KMS-11 (cell line): ENCODE measurements at regions not wholly inside any gene's neighbourhood (a gene's known extent, or its start where the extent isn't known, plus 50 kb on each side); places are given as distances from the start of the nearest gene placed in this dataset.
"Not testable (repeated sequence)": the region's sequence is repeated elsewhere in the genome, so short reads cannot be mapped to it uniquely, and the experiment has no call there.

Source experiments
- H2AFZ ChIP-seq: fragments of 200-600 bp; sonication (generic); 2 replicates; pipeline ENCODE4 v1.6.1; 2016; ENCODE audit warnings: antibody characterized with exemption, mixed run types, low read depth
- H3K27ac ChIP-seq: fragments of 200-600 bp; sonication (generic); 2 replicates; pipeline ENCODE4 v1.6.1; 2016; ENCODE audit warnings: mild to moderate bottlenecking, mixed run types
- H3K27me3 ChIP-seq: fragments of 200-600 bp; sonication (generic); 2 replicates; pipeline ENCODE4 v1.6.1; 2017; ENCODE audit warnings: mild to moderate bottlenecking, low read depth, mixed run types, moderate library complexity; ENCODE audit not compliant: insufficient read depth
- H3K36me3 ChIP-seq: fragments of 200-600 bp; sonication (generic); 2 replicates; pipeline ENCODE4 v1.6.1; 2017; ENCODE audit warnings: mild to moderate bottlenecking, mixed run types; ENCODE audit not compliant: insufficient read depth
- H3K4me1 ChIP-seq: fragments of 200-600 bp; sonication (generic); 2 replicates; pipeline ENCODE4 v1.6.1; 2016; ENCODE audit warnings: mild to moderate bottlenecking, low read depth, mixed run types; ENCODE audit not compliant: poor library complexity, severe bottlenecking
- H3K4me2 ChIP-seq: fragments of 200-600 bp; sonication (generic); 2 replicates; pipeline ENCODE4 v1.7.0; 2016; ENCODE audit warnings: mild to moderate bottlenecking, mixed run types
- H3K4me3 ChIP-seq: fragments of 200-600 bp; sonication (generic); IDR thresholded peaks from 2 replicates; pipeline ENCODE4 v1.6.1; 2017; ENCODE audit warnings: low read depth, low read length, mixed read lengths; ENCODE audit not compliant: insufficient read depth
- H3K79me2 ChIP-seq: fragments of 200-600 bp; sonication (generic); 2 replicates; pipeline ENCODE4 v1.6.1; 2016; ENCODE audit warnings: low read depth, mixed run types; ENCODE audit not compliant: insufficient read depth
- H3K9ac ChIP-seq: fragments of 200-600 bp; sonication (generic); 2 replicates; pipeline ENCODE4 v1.6.1; 2016; ENCODE audit warnings: mild to moderate bottlenecking, mixed run types
- H4K20me1 ChIP-seq: fragments of 200-600 bp; sonication (generic); 2 replicates; pipeline ENCODE4 v1.6.1; 2016; ENCODE audit warnings: mild to moderate bottlenecking, mixed run types; ENCODE audit not compliant: insufficient read depth
- CTCF ChIP-seq: fragments of 200-600 bp; sonication (generic); conservative IDR thresholded peaks from 2 replicates; pipeline ENCODE4 v1.6.1; 2017; ENCODE audit warnings: low read depth, mild to moderate bottlenecking, antibody characterized with exemption, low read length, moderate library complexity, mixed read lengths

GRCh38 chr3:96584066-96584465 is 230.3 kb upstream of the EPHA6 start:
- no peaks in the 10 kb centered on the region for H3K36me3 ChIP-seq
- H3K27ac ChIP-seq, result no peak overlapping the region
- no peaks in the 10 kb centered on the region for H4K20me1 ChIP-seq
- H3K9ac ChIP-seq, result no peak overlapping the region
- TF ChIP-seq CTCF, result no peak
- H3K4me1 ChIP-seq, result no peaks in the 10 kb centered on the region
- H3K79me2 ChIP-seq, result no peaks in the 10 kb centered on the region
- H2AFZ ChIP-seq, result no peak overlapping the region
- H3K4me2 ChIP-seq, result no peak overlapping the region
- H3K4me3 ChIP-seq, result no peak overlapping the region
- H3K27me3 ChIP-seq, result no peaks in the 10 kb centered on the region

DNA sequence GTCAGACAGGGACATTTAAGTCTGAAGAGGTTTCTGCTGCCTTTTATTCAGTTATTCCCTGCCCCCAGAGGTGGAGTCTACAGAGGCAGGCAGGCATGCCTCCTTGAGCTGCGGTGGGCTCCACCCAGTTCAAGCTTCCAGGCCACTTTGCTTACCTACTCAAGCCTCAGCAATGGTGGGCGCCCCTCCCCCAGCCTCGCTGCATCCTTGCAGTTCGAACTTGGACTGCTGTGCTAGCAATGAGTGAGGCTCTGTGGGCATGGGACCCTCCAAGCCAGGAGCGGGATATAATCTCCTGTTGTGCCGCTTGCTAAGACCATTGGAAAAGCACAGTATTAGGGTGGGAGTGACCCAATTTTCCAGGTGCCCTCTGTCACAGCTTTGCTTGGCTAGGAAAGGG is 207.5 kb upstream of the EPHA6 start:
- not testable (repeated sequence) for H2AFZ ChIP-seq, H3K79me2 ChIP-seq, H3K9ac ChIP-seq, H3K27me3 ChIP-seq, H3K36me3 ChIP-seq, H3K4me2 ChIP-seq, H3K4me3 ChIP-seq, H3K4me1 ChIP-seq, H3K27ac ChIP-seq, H4K20me1 ChIP-seq

- Histone ChIP-seq H3K4me1 (no peaks in the 10 kb centered on the region), H2AFZ (no peak overlapping the region), H3K79me2 (no peaks in the 10 kb centered on the region), H3K4me2 (no peak overlapping the region), H3K9ac (no peak overlapping the region), H3K36me3 (no peaks in the 10 kb centered on the region), H3K27me3 (no peaks in the 10 kb centered on the region), H3K4me3 (no peak overlapping the region), H3K27ac (no peak overlapping the region), H4K20me1 (no peaks in the 10 kb centered on the region)
- TF ChIP-seq CTCF, result no peak
Measured at GRCh38 chr3:96619475-96619874, 194.9 kb upstream of the EPHA6 start.

GRCh38 chr3:96622878-96623277 is 191.5 kb upstream of the EPHA6 start:
- Histone ChIP-seq H3K9ac (no peak overlapping the region), H2AFZ (no peak overlapping the region), H3K27me3 (no peaks in the 10 kb centered on the region), H3K36me3 (no peaks in the 10 kb centered on the region), H3K4me3 (no peak overlapping the region), H3K79me2 (no peaks in the 10 kb centered on the region), H4K20me1 (no peaks in the 10 kb centered on the region), H3K4me2 (no peak overlapping the region), H3K27ac (no peak overlapping the region), H3K4me1 (no peaks in the 10 kb centered on the region)
- TF ChIP-seq CTCF, result no peak

- no peak overlapping the region for H3K4me2 ChIP-seq
- no peak for TF ChIP-seq CTCF
- no peaks in the 10 kb centered on the region for H3K4me1 ChIP-seq
- no peak overlapping the region for H3K27ac ChIP-seq
- H3K4me3 ChIP-seq, result no peak overlapping the region
- no peaks in the 10 kb centered on the region for H3K27me3 ChIP-seq
- H3K79me2 ChIP-seq, result no peaks in the 10 kb centered on the region
- no peaks in the 10 kb centered on the region for H4K20me1 ChIP-seq
- no peak overlapping the region for H2AFZ ChIP-seq
- H3K9ac ChIP-seq, result no peak overlapping the region
- H3K36me3 ChIP-seq, result no peaks in the 10 kb centered on the region
Measured at GRCh38 chr3:96631050-96631449, 183.3 kb upstream of the EPHA6 start.
